Lower leg skin (tissue), 3 donors: ENCODE measurements at regions not wholly inside any gene's neighbourhood (a gene's known extent, or its start where the extent isn't known, plus 50 kb on each side); places are given as distances from the start of the nearest gene placed in this dataset.
"Not testable (repeated sequence)": the region's sequence is repeated elsewhere in the genome, so short reads cannot be mapped to it uniquely, and the experiment has no call there.

Source experiments
- DNase-seq, 2 donors: peaks; one replicate each; pipeline ENCODE4 v3.0.0-alpha.2; 2019; ENCODE audit warnings: low spot score in 2 of 2
- H3K4me3 ChIP-seq: fragments of 200-600 bp; sonication (generic); 2 replicates; pipeline ENCODE4 v1.5.1; 2017; ENCODE audit warnings: mild to moderate bottlenecking, low read depth; ENCODE audit not compliant: poor library complexity, severe bottlenecking
- WGBS, 2 donors: methylation state at CpG; one replicate each; pipeline ENCODE4 v1.1.5; 2018; 5-methylcytosine and 5-hydroxymethylcytosine counted together
- intact Hi-C: fragments of 100-400 bp; cut with DNase I; formaldehyde crosslinking; loops from one replicate; pipeline ENCODE4 v1.15.0; 2023; ENCODE audit warnings: low total_unique reads

DNA sequence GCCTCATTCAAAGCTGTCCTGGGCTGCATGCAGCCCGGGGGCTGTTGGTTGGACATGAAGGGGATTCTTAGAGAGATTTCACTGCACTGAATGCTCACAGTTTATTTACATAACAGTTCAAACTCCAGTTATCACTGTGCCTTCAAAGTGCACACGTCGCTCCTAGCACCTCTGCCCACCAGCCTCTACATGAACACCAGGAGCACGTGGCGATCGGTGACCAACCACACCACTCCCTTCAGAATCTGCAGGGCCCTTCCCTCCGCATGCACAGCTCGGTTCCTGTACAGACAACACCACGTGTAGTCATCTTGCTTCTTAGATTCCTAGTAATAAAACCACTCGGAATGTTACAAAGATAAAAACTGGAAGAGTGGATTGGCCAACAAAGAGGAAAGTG is 72.9 kb upstream of the GOLGA6L6 start:
- intact Hi-C loops, H3K4me3 ChIP-seq, DNase-seq: not testable (repeated sequence)
- 66 to 89% methylated on average over 8 of the region's 10 CpGs for WGBS, 2 donors

DNA sequence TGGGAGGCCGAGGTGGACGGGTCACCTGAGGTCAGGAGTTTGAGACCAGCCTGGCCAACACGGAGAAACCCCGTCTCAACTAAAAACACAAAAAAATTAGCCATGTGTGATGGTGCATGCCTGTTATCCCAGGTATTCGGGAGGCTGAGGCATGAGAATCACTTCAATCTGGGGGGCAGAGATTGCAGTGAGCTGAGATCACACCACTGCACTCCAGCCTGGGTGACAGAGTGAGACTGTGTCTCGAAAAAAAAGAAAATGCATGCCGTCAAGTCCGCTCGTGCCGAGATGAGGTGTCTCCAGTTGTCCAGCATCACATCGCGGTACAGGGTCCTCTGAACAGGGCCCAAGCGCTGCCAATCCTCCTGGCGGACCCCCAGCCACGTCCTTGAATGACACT is 71.2 kb upstream of the GOLGA6L6 start:
- H3K4me3 ChIP-seq, intact Hi-C loops: not testable (repeated sequence)
- DNase-seq, result peak in 1 of 2 donors; percentile 37
- 86 to 87% methylated on average over 12 to 13 of the region's 15 CpGs for WGBS, 2 donors

DNA sequence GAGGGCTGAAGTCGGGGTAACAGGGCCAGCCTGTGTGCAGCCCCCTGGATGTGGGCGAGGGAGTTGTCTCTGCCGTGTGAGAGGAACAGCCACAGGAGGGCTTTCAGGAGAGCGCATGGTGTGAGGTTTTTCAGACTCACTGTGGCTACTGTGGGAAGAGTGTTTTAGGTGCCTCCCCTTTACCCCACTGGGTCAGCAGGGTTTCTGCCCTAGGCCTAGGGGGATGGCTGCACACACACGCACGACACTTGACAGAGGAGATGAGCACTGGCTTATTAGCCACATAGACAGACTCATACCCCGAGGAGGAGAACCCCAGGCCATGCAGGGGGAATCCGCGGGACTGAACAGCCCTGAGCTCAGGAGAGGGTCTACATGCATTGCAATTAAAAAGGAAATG is 70.8 kb upstream of the GOLGA6L6 start:
- DNase-seq, result peak in 1 of 2 donors; percentile 68
- intact Hi-C loops, H3K4me3 ChIP-seq: not testable (repeated sequence)
- 84 to 93% methylated on average over 6 to 7 of the region's 9 CpGs for WGBS, 2 donors

DNA sequence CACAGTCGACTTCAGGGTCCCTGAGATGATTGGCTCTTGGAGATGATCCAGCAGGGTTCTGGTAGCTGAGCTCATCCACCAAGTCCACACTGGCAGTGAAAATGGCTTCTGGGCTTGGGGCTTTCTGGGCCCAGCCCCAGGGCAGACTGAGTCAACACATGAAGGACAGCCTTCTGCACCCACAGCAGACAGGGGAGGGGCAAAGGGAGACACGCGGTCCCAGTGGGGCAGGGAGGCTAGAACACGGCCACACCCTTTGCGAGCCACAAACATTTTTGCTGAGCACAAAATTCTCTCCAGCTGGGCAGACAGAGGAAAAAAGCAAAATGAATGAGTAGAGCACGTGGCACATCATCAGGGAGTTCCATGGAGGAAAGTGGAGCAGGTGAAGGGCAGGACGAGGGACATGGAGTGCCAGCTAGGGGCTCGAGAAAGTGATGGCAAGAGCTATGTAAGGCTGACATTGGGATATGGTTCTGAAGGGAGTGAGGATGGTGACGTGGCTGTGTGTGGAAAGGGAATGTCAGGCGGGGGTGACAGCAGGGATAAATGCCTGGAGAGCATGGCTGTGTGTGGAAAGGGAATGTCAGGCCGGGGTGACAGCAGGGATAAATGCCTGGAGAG is 70.2 kb upstream of the GOLGA6L6 start:
- no CpG with 5 or more reads among the region's 11 CpGs for WGBS, 2 donors
- H3K4me3 ChIP-seq, intact Hi-C loops: not testable (repeated sequence)
- peak in 1 of 2 donors; percentile 32 for DNase-seq

DNA sequence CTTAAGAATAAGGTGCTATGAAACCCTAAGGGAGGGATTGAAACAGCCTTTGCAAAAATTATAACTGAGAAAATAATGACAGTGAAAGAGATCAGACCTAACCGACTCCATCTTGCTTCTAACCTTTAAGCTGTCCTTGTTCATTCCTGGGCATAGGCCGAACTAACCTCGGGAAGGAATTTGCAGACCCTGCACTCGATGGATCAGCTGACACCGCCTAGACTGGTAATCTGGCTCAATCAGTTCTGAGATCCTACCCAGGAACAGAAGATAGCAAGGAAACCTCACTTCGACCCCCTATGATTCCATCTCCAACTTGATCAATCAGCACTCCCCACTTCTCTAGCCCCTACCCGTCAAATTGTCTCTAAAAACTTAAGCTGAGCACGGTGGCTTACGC is 66.6 kb upstream of the GOLGA6L6 start:
- H3K4me3 ChIP-seq, intact Hi-C loops: not testable (repeated sequence)
- peak in 1 of 2 donors; percentile 53 for DNase-seq
- 88 to 95% methylated on average over 5 to 6 of the region's 9 CpGs for WGBS, 2 donors

DNA sequence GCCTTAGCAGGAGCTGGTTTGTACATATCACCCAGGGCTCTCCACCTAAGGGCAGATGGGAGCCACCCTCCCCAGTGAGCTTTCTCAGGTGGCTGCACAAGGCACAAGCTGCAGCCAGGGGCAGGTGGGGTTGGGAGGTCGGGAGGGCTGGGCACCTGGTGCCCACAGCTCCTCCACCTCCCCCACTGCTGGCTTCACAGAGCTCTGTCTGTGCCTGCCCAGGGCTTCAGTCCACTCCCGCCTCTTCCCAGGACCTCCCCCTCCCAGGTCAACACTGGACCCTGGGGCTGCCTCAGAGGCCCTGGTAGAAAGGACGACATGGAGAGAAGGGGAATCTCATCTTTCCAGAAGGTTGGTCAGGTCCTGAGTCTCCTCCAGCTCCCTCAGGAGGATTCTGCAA is 55.6 kb upstream of the GOLGA6L6 start:
- intact Hi-C loops, H3K4me3 ChIP-seq: not testable (repeated sequence)
- DNase-seq, result peak in 1 of 2 donors; percentile 43
- WGBS, 2 donors, result 80% methylated on average over 1 of the region's 3 CpGs; no CpG with 5 or more reads in 1 of the 2 donors

DNA sequence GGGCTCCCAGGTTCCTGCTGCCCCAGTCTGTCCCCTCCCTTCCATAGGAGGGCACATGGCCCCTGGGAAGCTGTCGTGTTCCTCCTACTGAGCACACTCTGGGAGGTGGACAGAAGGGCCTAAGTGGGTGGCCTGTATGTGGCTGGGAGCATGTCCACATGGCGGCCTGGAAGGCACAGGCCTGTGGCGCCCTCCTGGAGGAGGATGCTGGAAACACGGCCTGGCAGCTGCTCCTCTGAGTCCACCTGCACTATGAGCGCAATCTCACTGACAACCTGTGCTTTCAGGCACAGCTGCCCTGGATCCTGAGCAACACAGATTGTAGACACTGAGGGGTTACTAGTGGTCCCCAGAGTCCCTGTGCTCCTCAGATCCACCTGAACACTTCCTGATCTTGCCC is 52.6 kb upstream of the GOLGA6L6 start:
- H3K4me3 ChIP-seq, DNase-seq, intact Hi-C loops: not testable (repeated sequence)
- WGBS, 2 donors, result no CpG with 5 or more reads among the region's 5 CpGs

DNA sequence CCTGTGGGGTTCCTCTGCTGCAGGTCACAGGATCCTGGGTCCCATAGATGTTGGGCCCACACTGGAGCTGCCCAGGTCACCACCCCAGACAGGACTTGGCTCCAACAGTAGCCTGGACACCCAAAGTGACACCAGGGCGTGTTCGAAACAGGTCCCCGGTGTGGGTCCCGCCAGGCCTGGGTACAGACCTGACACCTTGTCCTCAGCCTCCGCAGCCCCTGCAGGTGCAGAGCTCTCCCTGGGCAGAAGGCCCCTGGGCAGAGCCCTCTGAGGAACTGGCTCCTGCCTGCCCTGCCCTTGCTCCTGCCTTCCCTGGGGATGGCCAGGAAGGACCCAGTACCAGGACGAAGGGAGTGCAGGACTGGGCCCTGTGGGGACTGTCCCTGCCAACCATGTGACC is 50.3 kb upstream of the GOLGA6L6 start:
- DNase-seq, H3K4me3 ChIP-seq, intact Hi-C loops: not testable (repeated sequence)
- WGBS, 2 donors, result no CpG with 5 or more reads among the region's 6 CpGs
